HL-60 (cell line): ENCODE measurements at regions not wholly inside any gene's neighbourhood (a gene's known extent, or its start where the extent isn't known, plus 50 kb on each side); places are given as distances from the start of the nearest gene placed in this dataset.
"Not testable (repeated sequence)": the region's sequence is repeated elsewhere in the genome, so short reads cannot be mapped to it uniquely, and the experiment has no call there.

ENCODE experiments used
- DNase-seq, 2 experiments: peaks; one replicate each; pipeline ENCODE4 v3.0.0-alpha.2; 2010 to 2020; ENCODE audit warnings: low read depth in 1 of 2, low spot score in 1 of 2
- H3K27ac ChIP-seq: fragments of 250-450 bp; sonication (Bioruptor Pico); replicated peaks from 2 replicates; pipeline ENCODE4 v1.5.1; 2020; ENCODE audit warnings: mild to moderate bottlenecking, moderate library complexity
- H3K27me3 ChIP-seq: fragments of 250-450 bp; sonication (Bioruptor Pico); 2 replicates; pipeline ENCODE4 v1.5.1; 2021; ENCODE audit warnings: mild to moderate bottlenecking, moderate library complexity; ENCODE audit not compliant: insufficient read depth, poor library complexity, severe bottlenecking
- H3K4me3 ChIP-seq: replicated peaks from 2 replicates; pipeline ENCODE4 v1.5.1; 2011; ENCODE audit warnings: mild to moderate bottlenecking, control low read depth, low read length; ENCODE audit not compliant: insufficient read depth
- CTCF ChIP-seq: IDR thresholded peaks from one replicate; pipeline ENCODE4 v1.5.1; 2011; ENCODE audit warnings: low read length, control low read depth, inconsistent platforms; ENCODE audit not compliant: insufficient read depth
- GABPA ChIP-seq: IDR thresholded peaks from 2 replicates; pipeline ENCODE4 v1.6.1; 2012; ENCODE audit warnings: low read depth
- POLR2AphosphoS5 ChIP-seq: IDR thresholded peaks from 2 replicates; pipeline ENCODE4 v1.6.1; 2012; ENCODE audit warnings: low read depth
- REST ChIP-seq: IDR thresholded peaks from 2 replicates; pipeline ENCODE4 v1.6.1; 2012; ENCODE audit warnings: low read depth; ENCODE audit not compliant: insufficient replicate concordance
- SPI1 ChIP-seq: IDR thresholded peaks from 2 replicates; pipeline ENCODE4 v1.6.1; 2012; ENCODE audit warnings: low read depth, mild to moderate bottlenecking, borderline replicate concordance

GRCh38 chr2:116810645-116811044 lies 1003.8 kb upstream of the DDX18 start:
- TF ChIP-seq REST (no peak), SPI1 (no peak), POLR2AphosphoS5 (no peak), CTCF (no peak)
- Histone ChIP-seq H3K27ac (no peak overlapping the region), H3K27me3 (no peaks in the 10 kb centered on the region), H3K4me3 (no peak overlapping the region)
- no peak for DNase-seq

- TF ChIP-seq REST, result no peak
- no peak for TF ChIP-seq GABPA
- no peak for TF ChIP-seq SPI1
- TF ChIP-seq POLR2AphosphoS5, result no peak
- DNase-seq, result no peak
- no peak overlapping the region for H3K4me3 ChIP-seq
- no peak overlapping the region for H3K27ac ChIP-seq
- H3K27me3 ChIP-seq, result no peaks in the 10 kb centered on the region
Observed at GRCh38 chr2:116819355-116819754, 995.1 kb upstream of the DDX18 start.

GRCh38 chr2:116820986-116821385 lies 993.5 kb upstream of the DDX18 start:
- DNase-seq, result no peak
- H3K27me3 ChIP-seq, result no peaks in the 10 kb centered on the region
- no peak for TF ChIP-seq SPI1
- no peak for TF ChIP-seq GABPA
- TF ChIP-seq POLR2AphosphoS5, result no peak
- no peak for TF ChIP-seq CTCF
- no peak for TF ChIP-seq REST
- H3K27ac ChIP-seq, result no peak overlapping the region
- H3K4me3 ChIP-seq, result no peak overlapping the region

- H3K27ac ChIP-seq, H3K27me3 ChIP-seq, DNase-seq, H3K4me3 ChIP-seq: not testable (repeated sequence)
Observed at GRCh38 chr2:116829543-116829942, 984.9 kb upstream of the DDX18 start.
